IMR-90 (cell line): ENCODE measurements at regions not wholly inside any gene's neighbourhood (a gene's known extent, or its start where the extent isn't known, plus 50 kb on each side); places are given as distances from the start of the nearest gene placed in this dataset.
A peak's percentile ranks its signal among the peaks of the same experiment; 100 is the strongest.

Source experiments
- ATAC-seq: fragments of 200-7000 bp; cut with Tn5 transposase; 2 replicates; pipeline ENCODE4 v1.9.1; 2020; ENCODE audit warnings: low read depth, mild to moderate bottlenecking, moderate library complexity
- BruUV-seq: library from RNA; stranded (reverse); fragments of 400-500 nt; replicated peaks from 2 replicates; lab custom pipeline; 2021; lab: Mats Ljungman, UMichigan
- CTCF ChIA-PET: fragments of 300-600 bp; formaldehyde crosslinking; extraction: SDS; loops from one replicate; lab custom pipeline; 2021; ENCODE audit warnings: antibody characterized with exemption; lab: Yijun Ruan, JAX
- POLR2A ChIA-PET: fragments of 300-600 bp; sonication (Branson Sonifier 250); formaldehyde crosslinking; loops from one replicate; lab custom pipeline; 2022; ENCODE audit warnings: antibody characterized with exemption; ENCODE audit not compliant: unreplicated experiment; lab: Charles Lee
- DNase-seq: peaks from one replicate; pipeline ENCODE4 v3.0.0; 2013
- H2AFZ ChIP-seq: replicated peaks from 2 replicates; pipeline ENCODE3; 2013; ENCODE audit warnings: low read length, mild to moderate bottlenecking; ENCODE audit not compliant: poor library complexity
- H2AK5ac ChIP-seq: 2 replicates; pipeline ENCODE4 v1.6.1; 2013; ENCODE audit warnings: low read depth, low read length, inconsistent platforms
- H2AK9ac ChIP-seq: replicated peaks from 2 replicates; pipeline ENCODE3; 2013; ENCODE audit warnings: mild to moderate bottlenecking, low read depth, low read length, moderate library complexity; ENCODE audit not compliant: poor library complexity
- H2BK120ac ChIP-seq: 2 replicates; pipeline ENCODE4 v1.6.1; 2013; ENCODE audit warnings: low read depth, low read length, inconsistent platforms
- H2BK15ac ChIP-seq: 3 replicates; pipeline ENCODE4 v1.6.1; 2013; ENCODE audit warnings: low read depth, low read length, inconsistent platforms
- H2BK20ac ChIP-seq: 2 replicates; pipeline ENCODE4 v1.6.1; 2013; ENCODE audit warnings: low read depth, mild to moderate bottlenecking, inconsistent platforms, low read length, moderate library complexity
- H2BK5ac ChIP-seq: 2 replicates; pipeline ENCODE4 v1.6.1; 2013; ENCODE audit warnings: mild to moderate bottlenecking, low read depth, low read length, inconsistent platforms; ENCODE audit not compliant: poor library complexity, severe bottlenecking
- H3K14ac ChIP-seq: replicated peaks from 2 replicates; pipeline ENCODE4 v1.6.1; 2013; ENCODE audit warnings: low read depth, low read length, inconsistent platforms
- H3K18ac ChIP-seq: 2 replicates; pipeline ENCODE4 v1.6.1; 2013; ENCODE audit warnings: low read depth, low read length, control low read depth
- H3K23ac ChIP-seq: 2 replicates; pipeline ENCODE4 v1.6.1; 2013; ENCODE audit warnings: low read depth, low read length, inconsistent platforms
- H3K27ac ChIP-seq: 2 replicates; pipeline ENCODE4 v1.5.1; 2013; ENCODE audit warnings: mild to moderate bottlenecking, control low read depth, low read length; ENCODE audit not compliant: insufficient read depth
- H3K27me3 ChIP-seq: 2 replicates; pipeline ENCODE4 v1.6.1; 2013; ENCODE audit warnings: low read length; ENCODE audit not compliant: control insufficient read depth, insufficient read depth
- H3K36me3 ChIP-seq: 2 replicates; pipeline ENCODE4 v1.6.1; 2013; ENCODE audit warnings: low read length, mixed read lengths; ENCODE audit not compliant: control insufficient read depth, insufficient read depth
- H3K4ac ChIP-seq: 2 replicates; pipeline ENCODE4 v1.6.1; 2013; ENCODE audit warnings: low read depth, low read length, inconsistent platforms
- H3K4me1 ChIP-seq: 2 replicates; pipeline ENCODE4 v1.6.1; 2013; ENCODE audit warnings: low read length, mixed read lengths; ENCODE audit not compliant: control insufficient read depth, insufficient read depth
- H3K4me2 ChIP-seq: 2 replicates; pipeline ENCODE4 v1.6.1; 2013; ENCODE audit warnings: low read depth, mild to moderate bottlenecking, control low read depth, low read length, moderate library complexity
- H3K4me3 ChIP-seq: 2 replicates; pipeline ENCODE4 v1.5.1; 2013; ENCODE audit warnings: low read depth, mild to moderate bottlenecking, control low read depth, low read length, moderate library complexity; ENCODE audit not compliant: insufficient read depth
- H3K56ac ChIP-seq: 2 replicates; pipeline ENCODE4 v1.6.1; 2013; ENCODE audit warnings: low read length, inconsistent platforms; ENCODE audit not compliant: insufficient read depth; ENCODE audit errors: extremely low read depth
- H3K79me1 ChIP-seq, 2 experiments: 2 replicates each; pipeline ENCODE4 v1.6.1; 2013; ENCODE audit warnings: low read length in 2 of 2, inconsistent platforms in 1 of 2, low read depth in 1 of 2
- H3K9ac ChIP-seq: 2 replicates; pipeline ENCODE4 v1.6.1; 2013; ENCODE audit warnings: low read depth, low read length, control low read depth
- H3K9me1 ChIP-seq: 2 replicates; pipeline ENCODE4 v1.6.1; 2013; ENCODE audit warnings: low read length, inconsistent platforms; ENCODE audit not compliant: insufficient read depth
- H3K9me3 ChIP-seq: 2 replicates; pipeline ENCODE4 v1.6.1; 2013; ENCODE audit warnings: low read length; ENCODE audit not compliant: control insufficient read depth, insufficient read depth
- H4K20me1 ChIP-seq: 2 replicates; pipeline ENCODE4 v1.6.1; 2013; ENCODE audit warnings: low read length, inconsistent platforms; ENCODE audit not compliant: insufficient read depth
- H4K5ac ChIP-seq: 2 replicates; pipeline ENCODE4 v1.6.1; 2013; ENCODE audit warnings: mild to moderate bottlenecking, low read depth, low read length, control low read depth
- H4K8ac ChIP-seq, 2 experiments: 2 replicates each; pipeline ENCODE4 v1.6.1; 2013; ENCODE audit warnings: low read depth in 2 of 2, low read length in 2 of 2, control low read depth in 1 of 2, inconsistent platforms in 1 of 2
- H4K91ac ChIP-seq: 2 replicates; pipeline ENCODE4 v1.6.1; 2013; ENCODE audit warnings: low read depth, low read length, inconsistent platforms; ENCODE audit not compliant: insufficient read depth
- CEBPB ChIP-seq: IDR thresholded peaks from 2 replicates; pipeline ENCODE4 v1.6.1; 2012; ENCODE audit warnings: low read depth, low read length, improper control_type of control experiment
- CHD1 ChIP-seq: IDR thresholded peaks from 2 replicates; pipeline ENCODE4 v1.6.1; 2012; ENCODE audit warnings: low read depth, low read length, improper control_type of control experiment
- CTCF ChIP-seq: conservative IDR thresholded peaks from 2 replicates; pipeline ENCODE4 v1.5.1; 2012; ENCODE audit warnings: mild to moderate bottlenecking, low read depth, low read length, improper control_type of control experiment
- ELK1 ChIP-seq: fragments of 150-350 bp; IDR thresholded peaks from 2 replicates; pipeline ENCODE4 v1.6.1; 2016; ENCODE audit warnings: low read depth, mild to moderate bottlenecking, low read length, moderate library complexity, borderline replicate concordance
- FOS ChIP-seq: fragments of 150-350 bp; IDR thresholded peaks from 2 replicates; pipeline ENCODE4 v1.6.1; 2016; ENCODE audit warnings: low read depth, low read length
- MAZ ChIP-seq: IDR thresholded peaks from 2 replicates; pipeline ENCODE4 v1.6.1; 2012; ENCODE audit warnings: low read depth, mild to moderate bottlenecking, low read length, improper control_type of control experiment, moderate library complexity, borderline replicate concordance
- MXI1 ChIP-seq: IDR thresholded peaks from 2 replicates; pipeline ENCODE4 v1.6.1; 2012; ENCODE audit warnings: low read depth, mild to moderate bottlenecking, low read length, moderate library complexity, borderline replicate concordance
- NFE2L2 ChIP-seq: fragments of 150-350 bp; IDR thresholded peaks from 2 replicates; pipeline ENCODE4 v1.6.1; 2016; ENCODE audit warnings: low read depth, mild to moderate bottlenecking, low read length
- POLR2A ChIP-seq: IDR thresholded peaks from 2 replicates; pipeline ENCODE4 v1.6.1; 2012; ENCODE audit warnings: mild to moderate bottlenecking, low read depth, low read length
- RAD21 ChIP-seq: IDR thresholded peaks from 2 replicates; pipeline ENCODE4 v1.6.1; 2012; ENCODE audit warnings: low read length, improper control_type of control experiment
- RCOR1 ChIP-seq: IDR thresholded peaks from 2 replicates; pipeline ENCODE4 v1.6.1; 2012; ENCODE audit warnings: mild to moderate bottlenecking, low read length, improper control_type of control experiment; ENCODE audit not compliant: insufficient replicate concordance
- RFX5 ChIP-seq: IDR thresholded peaks from 2 replicates; pipeline ENCODE4 v1.8.0; 2012; ENCODE audit warnings: low read depth, mild to moderate bottlenecking, low read length, moderate library complexity
- SMC3 ChIP-seq: fragments of 150-350 bp; IDR thresholded peaks from 2 replicates; pipeline ENCODE4 v1.6.1; 2016; ENCODE audit warnings: low read depth, mild to moderate bottlenecking, antibody characterized with exemption, low read length, moderate library complexity
- WGBS, 2 experiments: methylation state at CpG; one replicate each; pipeline versions ENCODE4 v1.1.5 to v1.1.7; 2013; ENCODE audit warnings: missing lambda C conversion rate in 2 of 2; ENCODE audit not compliant: insufficient read length in 1 of 2; ENCODE audit errors: extremely low coverage in 2 of 2; 5-methylcytosine and 5-hydroxymethylcytosine counted together
- dilution Hi-C: fragments of 300-500 bp; cut with HindIII; formaldehyde crosslinking; loops from one replicate; pipeline ENCODE4 v1.14.3; 2018; ENCODE audit warnings: low sequenced_read_pairs; ENCODE audit not compliant: unreplicated experiment
- in situ Hi-C: fragments of 300-500 bp; cut with MboI; formaldehyde crosslinking; loops from 3 replicates; pipeline ENCODE4 v1.14.3; 2019; ENCODE audit warnings: low sequenced_read_pairs, inconsistent platforms, mixed read lengths
- intact Hi-C: fragments of 100-400 bp; cut with micrococcal nuclease; formaldehyde crosslinking; loops from 2 replicates; pipeline ENCODE4 v1.10.0; 2022

GRCh38 chr5:134466241-134467069 is 54.8 kb upstream of the CDKN2AIPNL start:
- peak overlapping the region; percentile 32; the same call in 1 of the 2 replicates for H3K4me3 ChIP-seq
- peak overlapping the region; percentile 94 for H2BK5ac ChIP-seq
- in situ Hi-C loops: no loop called here
- peak overlapping the region; percentile 83 for H4K91ac ChIP-seq
- peak overlapping the region; percentile 91 for H3K56ac ChIP-seq
- dilution Hi-C loops: no loop called here
- 5% methylated on average over 11 of the region's 26 CpGs; no CpG with 5 or more reads in 1 of the 2 experiments for WGBS, 2 experiments
- no TSS peak for BruUV-seq
- intact Hi-C loops: loop anchor here (2.0 kb wide), 2 partner anchors 28 to 46 kb away; no protein-coding TSS in a partner anchor
- no peaks in the 10 kb centered on the region for H3K27me3 ChIP-seq
- H3K14ac ChIP-seq: peak overlapping the region; percentile 83
- peak overlapping the region; percentile 53; the same call in 1 of the 3 replicates for H2BK15ac ChIP-seq
- peak; percentile 77 for ATAC-seq
- H4K8ac ChIP-seq: peak overlapping the region; percentile 82 to 94
- peak overlapping the region; percentile 89 for H3K23ac ChIP-seq
- peak overlapping the region; percentile 93 for H2AFZ ChIP-seq
- peak overlapping the region; percentile 74 for H4K5ac ChIP-seq
- H3K4me1 ChIP-seq: peaks cover 10% of the 10 kb centered on the region
- H2AK9ac ChIP-seq: peak overlapping the region; percentile 97
- peak overlapping the region; percentile 44 for H3K18ac ChIP-seq
- TF ChIP-seq RFX5 (no peak), SMC3 (no peak), ELK1 (no peak), FOS (no peak), CEBPB (no peak), RAD21 (no peak), RCOR1 (no peak), MAZ (no peak; the same call in 1 of the 2 replicates), MXI1 (no peak), CHD1 (no peak), CTCF (no peak), POLR2A (no peak), NFE2L2 (no peak)
- H3K4me2 ChIP-seq: peak overlapping the region; percentile 87
- CTCF ChIA-PET: interaction anchor here (0.5 to 0.9 kb wide), 3 partner anchors 34 to 114 kb away, joined by 3 to 4 read pairs (median 3); no protein-coding TSS in a partner anchor
- peak; percentile 55 for DNase-seq
- H2AK5ac ChIP-seq: peak overlapping the region; percentile 83
- H3K27ac ChIP-seq: peak overlapping the region; percentile 96
- POLR2A ChIA-PET: interaction anchor here (1.4 kb wide), 1 partner anchor 58 kb away, joined by 3 read pairs; no protein-coding TSS in a partner anchor
- H2BK120ac ChIP-seq: peak overlapping the region; percentile 90
- H3K9ac ChIP-seq: peak overlapping the region; percentile 68
- no peaks in the 10 kb centered on the region for H3K36me3 ChIP-seq
- H3K79me1 ChIP-seq: peaks cover 0 to 3% of the 10 kb centered on the region in 2 experiments; a peak in 1 of 4 replicates
- H3K9me1 ChIP-seq: peaks cover 11% of the 10 kb centered on the region; the same call in 1 of the 2 replicates
- H4K20me1 ChIP-seq: no peaks in the 10 kb centered on the region
- H2BK20ac ChIP-seq: peak overlapping the region; percentile 71; the same call in 1 of the 2 replicates
- no peaks in the 10 kb centered on the region for H3K9me3 ChIP-seq
- H3K4ac ChIP-seq: peak overlapping the region; percentile 93
